ENCODE measurements at regions not wholly inside any gene's neighbourhood (a gene's known extent, or its start where the extent isn't known, plus 50 kb on each side); places are given as distances from the start of the nearest gene placed in this dataset.

GRCh38 chr6:128757961-128758360 lies 125.0 kb upstream of the LAMA2 start:
- DNase-seq, result no peak
- Histone ChIP-seq H3K27ac (ENCODE audit: low read depth in 1 of 2, low read length in 2 of 2) (no peak overlapping the region), H4K20me1 (ENCODE audit: insufficient read depth, low read length) (no peaks in the 10 kb centered on the region), H2AFZ (ENCODE audit: insufficient read depth, low read depth, low read length, poor library complexity, severe bottlenecking) (no peak overlapping the region), H3K79me2 (ENCODE audit: insufficient read depth, low read length) (no peaks in the 10 kb centered on the region), H3K9ac (ENCODE audit: insufficient read depth, low read length, poor library complexity, severe bottlenecking) (no peak overlapping the region), H3K4me3 (replicated peaks in 1 of 3; ENCODE audit: low read depth in 2 of 3, low read length in 3 of 3) (no peak overlapping the region), H3K27me3 (ENCODE audit: control insufficient read depth in 2 of 2, insufficient read depth in 2 of 2, low read length in 2 of 2) (no peaks in the 10 kb centered on the region), H3K9me3 (replicated peaks in 1 of 2; ENCODE audit: control insufficient read depth in 1 of 2, insufficient read depth in 1 of 2, low read length in 2 of 2) (peaks cover 6 to 17% of the 10 kb centered on the region in 2 donors), H3K4me2 (replicated peaks; ENCODE audit: extremely low read depth, low read length, poor library complexity, severe bottlenecking) (no peak overlapping the region), H3K4me1 (ENCODE audit: control insufficient read depth in 1 of 2, insufficient read depth in 2 of 2, low read length in 2 of 2) (no peaks in the 10 kb centered on the region), H3K36me3 (replicated peaks in 1 of 2; ENCODE audit: control insufficient read depth in 1 of 2, insufficient read depth in 2 of 2, low read length in 2 of 2) (no peaks in the 10 kb centered on the region)
- intact Hi-C loops (cut with micrococcal nuclease), result no loop called here
- Mint-ChIP-seq H3K4me1 (no peaks in the 10 kb centered on the region), H3K27me3 (ENCODE audit: low read depth in 3 of 3) (peaks cover 0 to 2% (median 2%) of the 10 kb centered on the region in 3 donors), H3K4me3 (no peak overlapping the region), H3K27ac (no peak overlapping the region), H3K36me3 (no peaks in the 10 kb centered on the region), H3K9me3 (peaks cover 0 to 6% (median 0%) of the 10 kb centered on the region in 7 donors)
- TF ChIP-seq CTCF (IDR thresholded peaks at IDR 0.05), result no peak

GRCh38 chr6:128754658-128755256 lies 128.2 kb upstream of the LAMA2 start:
- H3K27ac Mint-ChIP-seq, result no peak overlapping the region
- no peak overlapping the region for H3K4me3 Mint-ChIP-seq
- Histone ChIP-seq H3K9me3 (replicated peaks in 1 of 2; ENCODE audit: control insufficient read depth in 1 of 2, insufficient read depth in 1 of 2, low read length in 2 of 2) (peaks cover 0 to 2% of the 10 kb centered on the region in 2 donors), H3K4me2 (replicated peaks; ENCODE audit: extremely low read depth, low read length, poor library complexity, severe bottlenecking) (no peak overlapping the region), H3K4me1 (ENCODE audit: control insufficient read depth in 1 of 2, insufficient read depth in 2 of 2, low read length in 2 of 2) (no peaks in the 10 kb centered on the region), H3K27me3 (ENCODE audit: control insufficient read depth in 2 of 2, insufficient read depth in 2 of 2, low read length in 2 of 2) (no peaks in the 10 kb centered on the region), H3K36me3 (replicated peaks in 1 of 2; ENCODE audit: control insufficient read depth in 1 of 2, insufficient read depth in 2 of 2, low read length in 2 of 2) (no peaks in the 10 kb centered on the region), H3K27ac (ENCODE audit: low read depth in 1 of 2, low read length in 2 of 2) (no peak overlapping the region), H4K20me1 (ENCODE audit: insufficient read depth, low read length) (no peaks in the 10 kb centered on the region), H3K9ac (ENCODE audit: insufficient read depth, low read length, poor library complexity, severe bottlenecking) (no peak overlapping the region), H3K4me3 (replicated peaks in 1 of 3; ENCODE audit: low read depth in 2 of 3, low read length in 3 of 3) (no peak overlapping the region), H3K79me2 (ENCODE audit: insufficient read depth, low read length) (no peaks in the 10 kb centered on the region), H2AFZ (ENCODE audit: insufficient read depth, low read depth, low read length, poor library complexity, severe bottlenecking) (no peak overlapping the region)
- intact Hi-C loops (cut with micrococcal nuclease), result no loop called here
- H3K4me1 Mint-ChIP-seq, result no peaks in the 10 kb centered on the region
- no peak for TF ChIP-seq CTCF (IDR thresholded peaks at IDR 0.05)
- H3K9me3 Mint-ChIP-seq, result peaks cover 0 to 2% (median 0%) of the 10 kb centered on the region in 7 donors
- H3K27me3 Mint-ChIP-seq (ENCODE audit: low read depth in 3 of 3), result peaks cover 0 to 2% (median 2%) of the 10 kb centered on the region in 3 donors
- no peak for DNase-seq
- H3K36me3 Mint-ChIP-seq, result no peaks in the 10 kb centered on the region
- no CpG with 5 or more reads among the region's 5 CpGs for WGBS (ENCODE audit: insufficient coverage)
